ENCODE measurements at regions not wholly inside any gene's neighbourhood (a gene's known extent, or its start where the extent isn't known, plus 50 kb on each side); places are given as distances from the start of the nearest gene placed in this dataset.

GRCh38 chr6:103124471-103124870, 1731.0 kb downstream of the GRIK2 start:
- no peak for TF ChIP-seq CTCF (IDR thresholded peaks at IDR 0.05)
- TF ChIP-seq POLR2A (IDR thresholded peaks at IDR 0.05) = no peak
